NCI-H748 (cell line): ENCODE measurements at regions not wholly inside any gene's neighbourhood (a gene's known extent, or its start where the extent isn't known, plus 50 kb on each side); places are given as distances from the start of the nearest gene placed in this dataset.
"Not testable (repeated sequence)": the region's sequence is repeated elsewhere in the genome, so short reads cannot be mapped to it uniquely, and the experiment has no call there.

Source experiments
- DNase-seq: peaks from one replicate; lab custom pipeline; 2025; ENCODE audit not compliant: unreplicated experiment; lab: John Stamatoyannopoulos, UW

DNA sequence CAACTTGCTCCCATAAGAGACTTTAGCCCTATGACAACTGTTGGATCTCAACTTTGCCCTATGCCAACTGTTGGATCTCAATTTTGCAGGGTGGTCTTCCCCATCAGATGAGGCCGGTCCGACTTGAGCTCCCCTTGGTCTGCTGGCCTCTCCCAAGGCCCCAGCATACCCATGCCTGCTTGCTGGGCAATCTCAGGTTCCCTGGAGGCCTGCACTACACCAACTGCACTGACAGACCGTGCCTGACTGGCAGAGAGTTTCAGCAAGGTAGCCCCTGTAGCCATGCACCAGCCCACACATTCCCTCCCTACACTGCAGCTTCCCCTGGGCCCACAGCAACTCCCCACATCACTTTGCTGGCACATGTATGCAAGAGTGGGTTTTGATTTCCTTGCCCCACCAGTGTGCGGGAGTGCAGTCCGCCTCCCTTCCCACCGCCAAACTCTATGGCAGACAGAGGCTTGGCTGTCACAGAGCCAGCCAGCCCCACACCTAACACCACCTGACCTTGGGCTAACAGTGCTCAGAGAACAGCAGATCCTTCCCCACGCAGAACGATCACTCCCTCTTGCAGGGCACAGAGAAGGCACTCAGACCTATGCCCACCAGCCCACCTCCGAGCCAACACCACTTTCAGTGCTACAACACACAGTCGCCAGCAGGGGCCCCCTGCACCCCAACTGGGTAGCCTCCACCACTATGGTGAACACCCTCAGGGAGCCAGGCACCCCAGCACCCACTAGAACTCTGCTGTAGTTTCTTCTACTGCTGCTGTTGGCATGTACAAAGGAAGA, 279.9 kb upstream of the COX7C start:
- no peak for DNase-seq

DNA sequence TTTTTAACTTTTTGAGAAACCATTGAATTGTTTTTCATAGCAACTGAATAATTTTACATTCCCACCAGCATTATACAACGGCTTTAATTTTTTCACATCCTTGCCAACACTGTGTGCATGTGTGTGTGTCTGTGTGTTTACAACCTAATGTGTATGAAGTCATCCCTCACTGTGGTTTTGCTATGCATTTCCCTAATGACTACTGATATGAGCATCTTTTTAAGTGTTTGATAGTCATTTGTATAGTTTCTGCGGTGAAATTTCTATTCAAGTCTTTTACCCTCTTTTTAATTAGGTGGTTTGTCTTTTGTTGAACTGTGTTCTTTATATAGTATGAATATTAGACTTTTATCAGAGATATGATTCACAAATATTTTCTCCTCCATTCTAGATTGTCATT, 263.1 kb upstream of the COX7C start:
- no peak for DNase-seq

DNA sequence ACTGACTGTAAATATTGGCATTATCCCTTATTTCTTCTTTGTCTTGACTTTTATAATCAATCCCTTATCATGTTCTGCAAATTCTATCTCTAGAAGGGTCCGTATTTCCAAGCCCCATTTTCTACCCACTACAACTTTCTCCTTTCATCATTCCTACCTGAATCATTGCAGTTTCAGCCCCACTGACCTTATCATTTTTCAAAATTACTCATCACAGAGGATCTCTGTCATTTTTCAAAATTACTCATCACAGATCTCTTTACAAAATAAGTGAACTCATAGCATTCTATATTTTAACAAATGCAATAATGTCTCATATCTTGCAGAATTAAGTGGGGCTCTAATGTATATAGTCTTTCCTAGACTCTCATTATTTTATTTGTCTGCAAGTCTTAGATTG, 256.9 kb upstream of the COX7C start:
- no peak for DNase-seq

DNA sequence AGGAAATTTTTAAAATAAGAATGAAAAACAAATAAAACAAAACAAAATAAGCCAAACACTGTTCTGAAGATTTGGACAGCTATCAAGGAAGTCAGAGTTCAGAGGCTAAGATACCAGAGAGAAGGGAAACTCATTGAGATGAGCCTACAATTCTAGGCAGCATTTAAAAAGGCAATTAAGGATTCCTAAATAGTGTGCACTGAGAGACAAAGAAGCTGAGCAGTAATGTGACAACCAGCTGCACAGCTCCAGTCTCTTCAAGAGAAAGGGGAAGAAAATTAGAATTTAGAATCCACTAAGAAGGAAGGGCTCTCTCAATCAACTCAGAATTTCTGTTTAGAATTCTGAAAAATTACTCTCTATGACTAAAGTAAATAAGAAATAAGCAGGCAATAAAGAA, 246.7 kb upstream of the COX7C start:
- no peak for DNase-seq

DNA sequence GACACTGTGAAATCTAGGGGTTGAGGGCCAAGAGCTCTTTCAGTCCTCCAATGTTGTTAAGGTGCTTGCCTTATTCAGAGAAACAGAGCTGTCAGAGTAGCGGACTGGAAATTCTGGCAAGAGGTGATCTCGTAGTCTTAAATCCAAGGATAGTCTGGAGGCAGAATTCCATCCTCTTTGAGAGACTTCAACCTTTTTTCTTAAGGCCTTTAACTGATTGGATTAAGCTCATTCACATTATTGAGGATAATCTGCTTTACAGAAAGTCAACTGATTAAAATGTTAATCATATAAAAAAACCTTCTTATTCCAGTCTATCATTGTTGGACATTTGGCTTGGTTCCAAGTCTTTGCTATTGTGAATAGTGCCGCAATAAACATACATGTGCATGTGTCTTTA, 243.1 kb upstream of the COX7C start:
- DNase-seq: peak; percentile 37

DNA sequence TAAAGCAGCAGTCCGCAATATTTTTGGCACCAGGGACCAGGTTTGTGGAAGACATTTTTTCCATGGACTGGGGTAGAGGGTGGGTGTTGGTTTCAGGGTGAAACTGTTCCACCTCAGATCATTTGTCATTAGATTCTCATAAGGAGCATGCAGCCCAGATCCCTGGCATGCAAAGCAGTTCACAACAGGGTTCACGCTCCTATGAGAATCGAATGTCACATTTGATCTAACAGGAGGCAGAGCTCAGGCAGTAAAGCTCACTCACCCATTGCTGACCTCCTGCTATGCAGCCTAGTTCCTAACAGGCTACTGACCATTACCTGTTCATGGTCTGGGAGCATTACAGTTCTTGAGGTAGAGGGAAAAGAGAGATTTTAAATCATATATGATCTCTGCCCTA, 241.5 kb upstream of the COX7C start:
- DNase-seq: no peak

DNA sequence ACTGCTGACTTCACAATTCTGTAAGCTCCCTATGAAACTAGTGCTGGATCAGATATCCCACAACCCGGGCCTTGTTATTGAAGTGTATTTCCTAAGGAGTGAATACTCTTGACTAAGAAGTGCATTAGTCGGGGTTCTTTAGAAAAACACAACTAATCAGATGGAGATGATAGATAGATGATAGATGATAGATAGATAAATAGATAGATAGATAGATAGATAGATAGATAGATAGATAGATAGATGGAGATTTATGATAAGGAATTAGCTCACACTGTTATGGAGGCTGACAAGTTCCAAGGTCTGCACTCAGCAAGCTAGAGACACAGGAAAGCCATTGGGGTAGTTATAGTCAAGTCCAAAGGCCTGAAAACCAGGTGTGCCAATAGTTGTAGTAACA, 214.6 kb upstream of the COX7C start:
- no peak for DNase-seq

DNA sequence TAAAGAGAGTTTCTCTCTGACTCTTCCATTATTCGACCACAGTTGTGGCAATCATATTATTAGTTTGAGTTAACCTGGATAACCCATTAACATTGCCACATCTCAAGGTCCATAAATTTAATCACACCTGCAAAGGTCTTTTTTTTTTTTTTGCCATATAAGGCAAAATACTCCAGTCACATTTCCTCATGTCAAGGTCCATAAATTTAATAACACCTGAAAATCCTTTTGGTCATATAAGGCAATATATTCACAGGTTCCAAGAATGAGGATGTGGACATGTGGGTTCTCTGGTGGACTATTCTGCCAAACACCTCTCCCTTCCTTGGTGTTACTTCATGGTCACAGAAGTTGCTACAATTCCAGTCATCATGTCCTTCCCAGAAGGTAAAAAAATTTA, 213.5 kb upstream of the COX7C start:
- DNase-seq: no peak

DNA sequence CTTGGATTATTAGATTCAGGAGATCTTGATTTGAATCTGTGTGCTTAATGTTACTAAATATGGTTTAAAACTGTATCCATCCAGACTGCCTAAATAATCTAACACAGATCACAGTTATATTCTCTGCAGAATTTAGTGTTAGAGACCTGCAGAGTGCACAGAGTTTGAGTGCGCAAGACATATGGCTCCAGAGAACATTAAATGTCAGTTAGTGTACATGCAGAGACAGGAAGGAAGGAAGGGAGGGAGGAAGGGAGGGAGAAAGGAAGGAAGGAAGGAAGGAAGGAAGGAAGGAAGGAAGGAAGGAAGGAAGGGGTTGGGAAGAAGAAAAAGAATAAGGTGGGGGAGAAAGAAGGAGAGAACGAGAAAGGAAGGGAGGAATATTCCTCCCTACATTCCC, 210.0 kb upstream of the COX7C start:
- no peak for DNase-seq

DNA sequence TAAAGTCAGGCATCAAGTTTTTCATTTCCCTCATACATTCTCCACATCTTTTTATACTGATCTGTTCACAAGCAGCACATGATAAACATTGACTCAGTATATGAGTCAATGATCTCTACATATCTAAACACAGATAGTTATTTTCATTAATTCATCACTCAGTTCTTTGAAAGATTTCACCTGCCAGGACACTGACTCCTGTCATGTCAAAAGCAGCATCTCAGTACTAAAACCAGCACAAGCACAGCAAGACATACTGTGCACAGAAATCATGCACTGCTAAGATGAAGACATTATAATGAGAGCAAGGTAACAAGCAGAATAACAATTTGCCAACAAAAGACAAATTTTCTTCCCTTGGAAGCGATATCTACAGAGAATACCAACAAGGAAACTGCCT, 206.1 kb upstream of the COX7C start:
- no peak for DNase-seq

DNA sequence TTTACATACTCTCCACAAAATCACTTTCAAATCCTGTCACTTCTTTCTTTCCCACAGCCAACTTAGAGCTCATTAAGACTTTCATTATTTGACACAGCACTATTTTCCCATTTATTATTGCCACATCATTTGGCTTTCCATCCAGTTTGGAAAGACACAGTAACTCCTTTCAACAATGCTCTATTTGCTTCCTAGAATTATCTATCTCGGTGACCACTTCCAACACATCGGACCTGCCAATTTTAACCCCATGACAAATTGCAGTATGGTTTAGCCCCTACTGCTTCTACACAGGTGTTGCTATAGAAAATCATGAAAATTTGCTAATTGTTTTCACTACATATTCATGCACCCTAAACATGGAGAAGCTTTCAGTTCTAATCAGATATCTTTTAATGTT, 190.6 kb upstream of the COX7C start:
- DNase-seq: no peak

DNA sequence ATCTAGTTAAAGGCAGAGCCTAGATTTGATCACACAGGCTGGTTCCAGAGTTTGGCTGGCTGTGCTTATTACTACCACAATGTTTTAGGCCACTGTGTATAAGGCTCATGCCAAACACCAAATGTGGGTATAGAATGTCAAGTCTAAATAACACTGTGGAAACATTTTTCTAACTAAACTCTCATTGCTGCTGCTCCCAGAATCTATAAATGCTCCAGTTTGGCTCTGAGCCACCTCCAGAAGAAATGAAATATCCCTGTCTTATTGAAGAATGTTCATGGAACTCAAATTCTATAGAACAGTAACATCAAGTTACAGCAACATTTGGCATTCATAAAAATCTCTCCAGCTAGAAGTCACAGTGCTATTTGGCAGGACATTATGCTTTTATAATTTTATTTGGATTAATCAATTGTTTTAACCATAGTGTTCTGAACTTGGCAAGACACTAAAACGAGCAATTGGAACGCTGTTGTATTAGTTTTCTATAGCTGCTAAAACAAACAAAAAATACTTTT, 178.1 kb upstream of the COX7C start:
- no peak for DNase-seq

DNA sequence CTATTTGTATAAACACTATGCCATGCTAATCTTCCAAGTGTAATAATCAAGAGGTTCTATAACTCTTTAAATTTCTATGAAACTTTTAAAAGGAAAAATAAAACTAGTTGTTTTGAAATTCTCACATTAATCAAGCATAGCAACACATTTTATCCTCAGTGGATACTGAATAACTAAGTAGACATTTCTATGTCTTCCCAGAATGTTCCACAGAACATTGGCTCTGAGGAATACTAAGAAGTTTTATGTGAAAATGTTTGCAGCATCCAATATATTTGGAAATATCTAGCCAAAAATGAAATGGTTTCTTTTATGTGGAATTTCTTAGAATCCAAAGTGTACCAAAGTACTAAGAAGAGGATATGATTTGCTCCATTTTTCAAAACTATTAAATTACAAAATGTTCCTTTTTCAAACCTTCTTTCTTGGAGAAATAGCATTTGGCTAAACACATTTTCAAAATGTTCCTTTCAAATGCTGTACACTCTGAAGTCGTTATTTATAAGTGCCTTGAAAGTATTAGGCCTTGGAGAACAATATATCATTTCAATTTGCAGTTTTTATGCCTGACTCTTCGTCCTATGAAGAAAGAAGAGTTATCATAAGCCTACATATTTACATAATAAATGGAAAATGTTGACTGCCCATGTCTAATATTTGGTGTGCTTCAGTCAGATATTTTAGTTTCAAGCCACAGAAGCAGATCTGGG, 175.6 kb upstream of the COX7C start:
- no peak for DNase-seq

DNA sequence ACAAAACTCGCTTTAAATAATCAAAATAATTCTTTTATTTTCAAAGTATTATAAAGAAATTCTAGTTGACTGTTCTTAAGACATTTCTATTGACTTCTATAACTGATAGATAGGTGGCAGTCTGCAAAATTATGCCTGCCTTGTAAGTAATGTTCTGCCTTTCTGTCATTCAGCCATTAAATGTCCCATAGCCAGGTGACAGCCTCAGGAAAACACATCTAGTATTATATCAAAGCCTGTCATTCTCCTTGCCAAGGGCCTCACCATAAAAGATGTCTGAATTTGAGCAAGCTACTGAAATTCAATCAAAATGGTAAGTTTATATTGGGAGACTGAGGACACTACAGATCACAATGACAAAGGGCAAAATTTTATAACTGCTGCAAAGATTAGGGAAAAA, 170.4 kb upstream of the COX7C start:
- no peak for DNase-seq

DNA sequence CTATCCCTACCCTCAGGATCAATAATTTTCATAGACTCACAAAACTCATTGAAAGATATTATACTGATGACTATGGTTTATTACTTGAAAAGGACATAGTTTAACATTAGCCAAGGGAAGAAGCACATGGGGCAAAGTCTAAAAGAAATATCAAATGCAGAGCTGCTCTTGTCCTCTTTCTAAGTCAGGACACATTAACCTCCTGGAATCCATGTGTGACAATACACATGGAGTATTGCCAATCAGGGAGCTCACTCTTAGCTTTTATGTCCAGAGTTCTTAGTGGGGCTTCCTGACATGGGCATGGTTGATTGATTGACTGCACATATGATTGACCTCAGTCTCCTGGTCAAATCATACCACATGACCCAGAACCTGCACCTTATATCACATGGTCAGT, 165.5 kb upstream of the COX7C start:
- no peak for DNase-seq

DNA sequence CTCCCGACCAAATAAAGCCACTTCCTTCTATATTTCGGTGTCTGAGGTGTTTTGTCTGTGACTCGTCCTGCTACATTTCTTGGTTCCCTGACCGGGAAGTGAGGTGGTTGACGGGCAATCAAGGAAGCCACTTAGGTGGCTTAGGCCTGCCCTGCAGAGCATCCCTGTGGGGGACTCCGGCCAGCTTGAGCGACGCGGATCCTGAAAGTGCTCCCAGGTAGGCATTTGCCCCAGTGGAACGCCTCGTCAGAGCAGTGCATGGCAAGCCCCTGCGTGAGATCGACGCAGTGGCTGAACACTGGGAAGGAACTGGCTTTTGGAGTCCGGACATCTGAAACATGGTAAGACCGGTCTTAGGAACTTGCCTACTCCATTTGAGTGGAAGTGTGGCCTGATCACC, 157.2 kb upstream of the COX7C start:
- DNase-seq: no peak

DNA sequence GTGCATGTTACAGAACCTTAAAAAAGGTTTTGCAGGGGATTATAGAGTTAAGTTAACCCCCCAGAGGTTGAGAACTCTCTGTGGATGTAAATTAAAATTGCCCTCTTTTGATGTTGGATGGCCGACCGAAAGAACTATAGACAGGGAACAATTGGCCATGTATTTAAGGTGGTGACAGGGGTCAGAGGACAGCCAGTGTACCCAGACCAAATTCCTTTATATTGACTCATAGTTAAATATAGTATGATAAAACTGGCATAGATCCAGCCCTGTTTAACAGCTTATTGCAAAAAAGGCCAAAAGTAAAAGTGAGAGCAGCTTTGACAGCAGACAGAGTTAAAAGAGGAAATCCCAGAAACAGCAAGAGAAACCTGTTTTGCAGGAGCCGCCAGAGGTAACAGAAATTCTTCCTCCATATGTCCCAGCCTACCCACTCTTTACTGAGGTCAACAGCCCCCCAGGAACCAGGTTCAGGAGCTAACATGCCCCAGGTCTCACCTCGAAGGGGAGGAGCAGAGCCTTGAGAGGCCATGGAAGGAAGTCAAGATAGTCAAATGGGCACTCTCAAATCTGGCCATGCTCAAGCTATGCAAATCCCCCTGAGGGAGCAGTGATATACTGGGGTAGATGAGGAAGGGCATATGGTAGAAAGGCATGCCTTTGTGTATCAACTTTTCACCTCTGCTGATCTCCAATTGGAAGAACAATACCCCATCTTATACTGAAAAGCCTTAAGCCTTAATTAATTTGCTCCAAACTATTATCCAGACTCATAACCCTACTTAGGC, 156.4 kb upstream of the COX7C start:
- no peak for DNase-seq

DNA sequence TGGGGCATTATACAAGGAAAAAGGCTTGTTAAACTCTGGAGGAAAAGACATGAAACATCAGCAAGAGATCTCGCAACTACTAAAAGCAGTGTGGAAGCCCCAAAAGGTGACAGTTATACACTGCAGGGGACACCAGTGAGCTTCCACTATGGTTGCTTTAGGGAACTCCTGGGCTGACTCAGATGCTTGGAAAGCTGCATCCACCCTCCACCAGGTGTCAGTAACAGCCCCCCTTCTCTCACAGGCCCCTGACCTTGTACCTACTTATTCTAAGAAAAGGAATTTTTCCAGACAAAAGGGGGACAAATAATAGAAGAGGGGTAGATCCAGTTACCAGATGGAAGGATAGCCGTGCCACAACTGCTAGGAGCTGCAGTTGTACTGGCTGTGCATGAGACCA, 154.4 kb upstream of the COX7C start:
- DNase-seq: no peak

DNA sequence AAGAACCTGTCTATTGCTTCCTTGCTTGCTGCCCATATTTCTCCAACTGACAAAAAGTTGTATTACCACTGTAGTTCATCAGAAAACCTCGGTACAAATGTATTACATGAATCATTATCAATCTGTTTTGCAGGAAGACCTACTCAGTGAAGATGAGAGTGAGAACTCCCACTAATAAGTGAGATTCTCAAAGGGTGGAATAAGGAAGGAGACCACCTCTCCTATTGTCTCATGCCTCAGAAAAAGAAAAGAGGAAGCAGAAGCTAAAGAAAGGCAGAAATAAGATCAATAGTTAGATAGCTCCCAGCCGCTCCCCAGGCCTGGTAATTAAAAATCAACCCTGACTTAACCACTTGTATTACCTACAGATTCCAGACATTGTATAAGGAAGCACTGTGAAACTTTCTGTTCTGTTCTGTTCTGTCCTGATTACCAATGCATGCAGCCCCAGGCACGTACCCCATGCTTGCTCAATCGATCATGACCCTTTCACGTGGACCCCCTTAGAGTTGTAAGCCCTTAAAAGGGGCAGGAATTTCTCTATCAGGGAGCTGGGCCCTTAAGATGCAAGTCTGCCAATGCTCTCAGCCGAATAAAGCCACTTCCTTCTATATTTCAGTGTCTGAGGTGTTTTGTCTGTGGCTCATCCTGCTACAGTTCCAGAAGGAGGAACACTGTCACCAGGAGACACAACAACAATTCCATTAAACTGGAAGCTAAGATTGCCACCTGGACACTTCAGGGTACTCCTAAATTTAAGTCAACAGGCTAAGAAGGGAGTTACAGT, 152.5 kb upstream of the COX7C start:
- DNase-seq: no peak

DNA sequence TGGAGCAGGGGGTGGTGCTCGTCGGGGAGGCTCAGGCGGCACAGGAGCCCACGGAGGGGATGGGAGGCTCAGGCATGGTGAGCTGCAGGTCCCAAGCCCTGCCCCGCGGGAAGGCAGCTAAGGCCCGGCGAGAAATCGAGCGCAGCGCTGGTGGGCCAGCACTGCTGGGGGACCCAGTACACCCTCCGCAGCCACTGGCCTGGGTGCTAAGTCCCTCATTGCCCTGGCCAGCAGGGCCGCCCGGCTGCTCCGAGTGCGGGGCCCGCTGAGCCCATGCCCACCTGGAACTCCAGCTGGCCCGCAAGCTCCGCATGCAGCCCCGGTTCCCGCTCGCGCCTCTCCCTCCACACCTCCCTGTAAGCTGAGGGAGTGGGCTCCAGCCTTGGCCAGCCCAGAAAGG, 151.0 kb upstream of the COX7C start:
- not testable (repeated sequence) for DNase-seq

DNA sequence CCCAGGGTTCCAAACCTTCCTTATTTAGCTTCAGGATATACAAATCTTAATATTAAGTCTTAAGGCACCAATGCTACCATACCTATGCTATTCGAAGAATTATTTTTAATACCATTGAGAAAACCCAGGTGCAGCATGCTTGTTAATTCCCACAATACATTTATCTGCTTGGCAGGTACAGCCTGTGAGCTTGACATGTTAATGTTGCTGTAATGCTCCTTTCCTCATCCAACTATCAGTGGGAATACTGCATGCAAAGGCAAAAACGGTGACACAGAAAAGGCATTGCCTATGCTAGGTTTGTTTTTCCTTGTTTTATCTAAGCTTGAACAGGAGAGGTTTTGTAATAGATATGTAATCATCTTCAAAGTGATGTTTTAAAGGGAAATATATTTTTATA, 135.7 kb upstream of the COX7C start:
- DNase-seq: no peak
